RKO (cell line): ENCODE measurements at regions not wholly inside any gene's neighbourhood (a gene's known extent, or its start where the extent isn't known, plus 50 kb on each side); places are given as distances from the start of the nearest gene placed in this dataset.

Experiments used
- DNase-seq: peaks from one replicate; pipeline ENCODE4 v3.0.0-alpha.2; 2016; ENCODE audit warnings: low spot score

DNA sequence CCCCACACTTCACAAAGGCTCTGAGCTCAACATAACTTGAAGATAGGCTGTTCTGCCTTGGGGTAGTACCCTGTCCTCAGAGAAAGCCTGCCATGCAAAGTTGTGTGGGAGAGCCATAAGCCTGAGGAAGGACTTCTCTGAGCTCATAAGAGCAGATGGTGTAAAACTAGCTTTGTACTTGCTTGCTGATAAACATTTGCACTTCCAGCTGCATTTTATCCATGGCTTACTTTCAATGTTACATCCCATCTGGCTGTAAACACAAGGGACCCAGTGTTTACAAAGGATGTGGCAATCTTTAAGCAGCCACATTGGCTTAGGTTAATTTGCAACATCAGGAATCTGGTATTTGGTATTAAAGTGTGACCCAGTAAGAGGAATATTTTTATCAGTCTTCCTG, 258.1 kb downstream of the IPO8 start:
- DNase-seq = no peak

DNA sequence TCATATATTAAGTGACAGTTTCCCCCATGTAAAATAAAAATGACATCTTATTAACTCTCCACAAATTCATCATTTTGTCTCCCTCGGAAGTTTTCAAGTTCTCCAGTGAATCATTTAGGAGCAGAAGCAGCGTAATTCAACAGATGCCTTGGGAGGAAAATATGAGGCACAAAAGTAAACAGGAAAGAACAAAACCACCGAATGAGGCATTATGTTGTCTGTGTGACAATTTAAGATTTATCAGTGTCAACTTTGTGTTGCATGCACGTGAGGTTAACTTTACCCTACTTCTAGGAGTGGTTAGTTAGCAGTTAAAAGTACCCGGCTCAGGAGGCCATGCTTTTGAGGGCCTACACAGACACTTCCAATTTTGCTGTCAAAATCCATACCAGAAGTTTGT, 258.6 kb downstream of the IPO8 start:
- DNase-seq = no peak

DNA sequence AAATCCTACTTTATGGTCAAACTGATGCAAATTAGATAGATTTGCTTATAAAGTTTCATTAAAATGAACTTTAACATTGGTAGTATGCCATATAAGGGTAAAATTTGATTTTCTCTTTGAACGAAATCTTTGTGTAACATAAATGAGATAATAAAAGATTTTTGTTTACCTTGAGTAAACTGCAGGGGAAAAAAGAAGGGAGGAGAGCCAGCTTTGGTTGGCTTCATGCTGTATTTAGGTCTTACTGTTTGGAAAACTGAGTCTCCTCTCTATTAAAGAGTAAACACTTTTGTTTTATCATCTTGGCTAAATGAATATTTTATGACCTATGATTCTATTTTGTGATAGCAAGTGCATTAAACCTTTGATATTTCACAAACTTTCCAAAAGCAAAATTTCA, 267.6 kb downstream of the IPO8 start:
- DNase-seq = no peak

DNA sequence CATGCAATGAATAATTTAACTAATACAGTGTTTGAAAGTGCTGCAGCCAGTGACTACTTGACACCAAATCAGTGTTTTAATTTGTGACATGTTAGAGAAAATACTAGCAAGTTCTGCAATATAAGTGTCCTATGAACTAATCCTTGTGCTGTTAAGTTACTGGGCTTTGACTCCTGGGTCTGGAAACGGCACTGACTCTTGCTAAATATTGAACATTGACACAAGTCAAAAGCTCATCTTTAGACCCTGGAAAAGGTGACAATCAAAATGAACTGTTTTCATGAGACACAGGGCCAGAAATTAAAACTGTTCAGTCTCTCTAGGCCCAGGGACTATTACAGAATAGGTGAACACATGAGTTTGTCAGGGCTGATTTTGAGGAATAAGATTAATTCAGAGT, 268.1 kb downstream of the IPO8 start:
- no peak for DNase-seq

DNA sequence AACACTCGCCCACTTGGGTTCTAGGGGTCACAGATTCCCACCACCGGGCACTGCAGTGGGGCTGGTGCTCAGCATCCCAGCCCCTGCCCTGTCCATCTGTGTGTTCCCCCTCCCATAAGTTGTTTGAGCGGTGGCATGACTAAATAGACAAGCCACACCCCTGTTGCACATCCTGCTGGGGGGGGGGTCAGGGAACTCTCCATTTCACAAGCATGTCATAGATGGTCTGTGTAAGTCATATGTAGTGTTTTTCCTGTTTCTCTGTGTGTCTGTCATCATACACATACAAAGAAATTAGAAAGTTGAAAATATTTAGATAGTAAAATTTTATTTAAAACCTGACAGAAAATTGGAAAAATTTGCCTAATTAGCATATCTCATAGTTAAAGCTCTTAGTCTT, 270.2 kb downstream of the IPO8 start:
- DNase-seq = no peak

DNA sequence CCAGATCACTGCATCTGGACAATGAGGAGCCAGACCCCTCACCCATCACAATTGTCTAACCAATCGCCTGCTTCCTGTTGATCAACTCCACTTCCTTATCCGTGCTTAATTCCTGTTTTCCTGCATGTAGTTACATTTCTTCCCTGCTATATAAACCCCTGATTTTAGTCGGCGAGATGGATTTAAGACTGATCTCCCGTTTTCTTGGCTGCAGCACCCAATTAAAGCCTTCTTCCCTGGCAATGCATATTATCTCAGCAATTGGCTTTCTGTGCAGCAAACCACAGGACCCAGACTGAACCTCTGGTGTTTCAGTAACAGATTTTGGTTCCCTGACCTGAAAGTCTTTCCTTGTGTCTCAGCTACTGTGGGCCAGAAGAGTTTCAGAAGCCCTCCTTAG, 272.3 kb downstream of the IPO8 start:
- no peak for DNase-seq

DNA sequence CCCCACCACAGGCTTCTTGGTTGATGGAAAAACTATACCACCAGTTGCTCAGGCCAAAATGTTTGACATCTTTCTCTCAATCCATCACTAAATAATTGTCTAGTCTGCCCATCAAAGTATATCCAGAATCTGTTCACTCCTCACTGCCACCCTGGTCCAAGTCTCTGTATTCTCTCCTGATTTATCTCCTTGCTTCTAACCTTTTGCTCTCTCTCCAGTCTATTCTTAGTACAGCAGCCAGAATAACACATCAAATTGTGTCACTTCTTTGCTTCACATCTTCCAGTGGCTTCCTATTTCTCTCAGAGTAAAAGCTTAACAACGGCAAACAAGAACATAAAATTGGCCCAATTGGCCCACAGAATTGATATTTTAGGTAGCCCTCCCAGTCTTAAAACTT, 272.8 kb downstream of the IPO8 start:
- DNase-seq = no peak

DNA sequence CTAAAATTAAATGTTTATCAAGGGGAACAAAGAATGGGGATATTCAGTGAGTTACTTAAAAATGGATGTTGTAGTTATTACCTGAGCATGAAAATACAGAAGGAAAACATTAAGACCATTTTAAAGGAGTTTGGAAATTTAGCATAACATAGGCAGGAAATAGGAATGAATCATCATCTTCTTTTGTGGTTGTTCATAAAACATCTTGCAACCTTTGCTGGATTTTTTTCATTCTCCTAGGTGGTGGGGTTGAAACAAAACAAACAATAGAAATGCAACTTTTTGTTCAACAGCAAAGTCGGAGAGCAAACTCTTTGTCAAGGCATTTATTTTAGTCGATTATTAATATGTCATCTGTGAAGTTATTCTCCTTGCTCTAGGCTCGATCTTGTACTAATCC, 275.1 kb downstream of the IPO8 start:
- no peak for DNase-seq

DNA sequence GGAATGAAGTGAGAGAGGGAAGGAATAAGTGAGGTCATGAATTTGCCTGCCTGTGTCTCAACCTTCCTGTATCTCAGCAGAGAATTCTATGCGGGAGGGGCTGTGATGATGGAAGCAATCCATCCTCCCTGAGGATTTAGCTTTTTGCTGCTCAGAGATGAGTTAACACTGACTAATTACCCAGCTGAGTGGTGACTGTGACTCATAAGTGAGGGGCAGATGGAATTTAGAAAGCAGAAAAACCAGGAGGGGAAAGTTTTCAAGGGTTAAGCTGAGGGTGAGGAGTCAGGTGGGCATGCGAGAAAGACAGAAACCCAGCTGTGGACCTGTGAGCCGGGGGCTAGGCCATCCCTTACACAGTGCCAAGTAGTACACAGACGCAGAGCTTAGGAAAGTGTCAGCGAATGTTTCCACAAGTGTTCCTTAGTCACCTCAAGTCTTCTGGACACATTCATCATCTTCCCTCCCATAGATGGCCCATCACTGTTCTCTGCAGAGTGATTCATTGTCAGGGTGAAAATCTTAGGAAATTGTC, 277.9 kb downstream of the IPO8 start:
- DNase-seq = peak; percentile 97

DNA sequence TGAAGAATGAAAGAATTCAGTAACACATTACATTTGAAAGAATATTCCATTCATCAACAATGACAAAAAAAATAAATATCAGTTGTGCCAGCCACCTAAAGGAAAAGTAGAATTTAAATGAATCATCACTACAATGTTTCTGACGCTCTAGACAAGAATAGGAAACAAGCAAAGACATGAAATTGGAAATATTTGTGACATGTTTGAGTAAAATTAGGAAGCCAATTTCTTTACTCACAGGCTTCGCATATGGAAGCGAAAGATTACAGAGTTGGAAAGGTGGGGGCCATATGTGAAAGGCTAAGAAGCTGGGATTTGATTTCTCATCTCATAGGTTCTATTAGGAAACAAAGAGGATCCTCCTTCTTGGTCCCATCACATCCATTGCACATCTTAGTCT, 279.0 kb downstream of the IPO8 start:
- no peak for DNase-seq

DNA sequence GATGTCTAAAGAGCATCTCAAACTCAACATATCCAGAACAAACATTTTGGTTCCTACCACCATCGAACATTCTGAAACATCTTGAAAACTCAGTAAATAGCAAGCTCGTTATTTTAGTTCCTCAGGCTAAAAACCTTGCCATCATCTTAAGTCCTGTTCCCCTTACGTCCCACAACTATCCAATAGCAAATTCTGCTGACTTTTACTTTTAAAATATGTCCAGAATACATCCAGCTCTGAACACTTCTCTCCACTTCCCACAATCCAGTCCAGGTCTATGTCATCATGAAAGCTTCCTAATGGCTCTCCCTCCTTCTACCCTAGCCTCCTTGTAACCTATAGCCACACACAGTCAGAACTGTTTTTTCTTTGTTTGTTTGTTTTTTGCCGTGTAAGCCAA, 279.9 kb downstream of the IPO8 start:
- DNase-seq = no peak

DNA sequence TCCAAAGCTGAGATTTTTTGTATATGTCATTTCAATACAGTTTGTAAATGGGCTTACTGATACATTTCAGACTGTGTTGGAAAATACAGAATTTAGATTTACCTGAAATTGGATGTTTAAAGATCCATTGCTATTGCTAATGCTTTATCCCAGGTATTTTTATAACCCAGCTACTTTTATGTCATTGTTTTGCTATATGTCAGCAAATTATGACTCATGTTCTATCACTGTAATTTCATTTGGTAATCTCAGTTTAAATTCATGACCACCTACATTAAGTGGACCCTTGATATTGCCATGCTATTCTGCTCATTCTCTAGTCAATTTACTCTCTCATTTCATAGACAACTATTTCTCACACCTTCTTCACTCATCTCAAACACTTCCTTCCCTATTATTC, 281.2 kb downstream of the IPO8 start:
- DNase-seq = no peak

DNA sequence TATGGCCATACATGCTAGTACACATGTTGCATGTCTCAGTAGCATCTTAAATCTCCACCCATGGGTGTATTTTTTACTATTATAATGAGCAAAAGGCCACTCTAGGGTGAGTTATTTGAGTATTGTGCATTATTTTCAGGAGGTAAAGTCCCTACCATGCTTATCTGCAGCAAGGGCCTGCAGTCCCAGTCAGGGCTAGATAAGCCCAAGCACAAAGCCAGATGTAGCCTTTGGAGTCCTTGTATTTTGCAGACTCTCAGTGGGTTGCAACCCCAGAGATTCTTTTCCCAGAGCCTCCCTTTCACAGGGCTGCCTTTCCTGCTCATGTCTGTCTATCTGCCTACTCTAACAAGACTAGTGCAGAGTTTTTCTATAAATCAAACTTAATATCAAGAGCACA, 295.3 kb downstream of the IPO8 start:
- DNase-seq = no peak

DNA sequence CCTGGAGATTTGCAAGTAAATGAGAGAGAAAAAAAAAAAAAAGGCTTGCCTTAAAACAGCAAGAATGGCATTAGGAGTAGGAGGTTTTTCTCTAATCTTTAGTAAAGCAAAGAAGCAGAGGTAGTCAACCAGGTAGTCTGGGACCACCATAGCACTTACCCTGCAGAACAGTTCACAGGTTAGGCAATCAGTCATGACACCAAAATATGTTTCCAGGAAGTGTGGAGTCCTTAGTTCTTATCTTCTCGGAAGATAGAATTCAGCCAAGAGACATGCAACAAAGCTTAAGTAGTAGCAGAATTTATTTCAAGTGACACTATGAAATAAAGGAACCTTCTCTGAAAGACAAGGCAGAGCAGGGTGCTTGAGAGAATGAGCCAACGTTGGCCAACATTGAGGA, 295.8 kb downstream of the IPO8 start:
- no peak for DNase-seq

DNA sequence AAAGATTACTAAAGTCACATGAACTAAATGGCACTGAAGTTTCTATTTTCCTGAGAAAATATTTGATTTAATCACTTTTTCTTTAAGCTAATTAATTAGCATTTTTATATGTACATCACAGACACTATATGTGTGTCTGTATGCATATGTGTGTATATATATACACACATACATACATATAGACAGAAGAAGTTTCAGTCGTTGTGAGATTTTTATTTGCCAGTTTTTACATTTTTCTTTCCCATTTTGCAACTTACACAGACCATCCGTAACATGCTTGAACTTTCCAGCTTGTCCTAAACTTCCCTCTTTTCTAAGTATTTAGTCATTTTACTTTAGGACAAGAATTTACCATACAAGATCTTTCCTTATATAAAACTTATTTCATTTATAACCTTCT, 299.1 kb downstream of the IPO8 start:
- no peak for DNase-seq

DNA sequence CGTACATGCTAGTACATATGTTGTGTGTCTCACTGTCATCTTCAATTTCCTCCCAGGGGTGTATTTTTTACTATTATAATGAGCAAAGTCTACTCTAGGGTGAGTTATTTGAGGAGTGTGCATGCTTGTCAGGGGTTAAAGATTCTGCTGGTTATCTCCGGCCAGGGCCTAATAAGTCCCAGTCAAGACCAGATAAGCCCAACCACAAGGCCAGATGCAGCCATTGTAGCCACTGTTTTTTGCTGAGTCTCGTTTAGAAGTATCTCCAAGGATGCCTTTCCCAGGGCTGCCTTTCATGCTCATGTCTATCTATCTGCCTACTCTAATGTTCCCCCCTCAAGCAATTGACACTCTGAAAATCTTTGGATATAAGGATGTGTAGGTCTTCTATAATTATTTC, 300.5 kb downstream of the IPO8 start:
- no peak for DNase-seq

DNA sequence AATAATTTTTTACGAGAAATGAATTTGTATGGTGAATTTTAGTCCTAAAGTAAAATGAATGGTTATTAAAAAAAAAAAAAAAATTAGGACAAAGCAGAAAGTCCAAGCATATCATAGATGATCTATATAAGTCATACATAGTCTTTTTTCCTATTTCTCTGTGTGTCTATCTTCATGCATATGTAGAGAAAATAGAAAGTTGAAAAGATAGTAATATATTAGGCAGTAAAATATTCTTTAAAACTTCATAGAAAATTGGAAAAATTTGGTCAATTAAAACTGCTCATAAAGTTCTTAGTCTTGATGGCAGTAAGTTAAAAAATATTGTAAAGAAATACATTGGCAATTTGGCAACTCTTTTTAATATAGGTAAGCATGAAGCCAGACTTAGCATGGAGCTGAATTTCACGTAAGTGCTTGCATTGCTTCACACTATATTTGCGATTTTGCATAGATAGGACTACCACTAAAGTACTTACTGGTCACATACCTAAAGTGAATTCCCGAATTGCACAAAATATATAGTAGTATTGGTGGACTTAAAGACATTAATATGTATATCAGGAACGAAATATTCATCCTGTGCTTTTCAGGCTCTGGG, 303.8 kb downstream of the IPO8 start:
- no peak for DNase-seq

DNA sequence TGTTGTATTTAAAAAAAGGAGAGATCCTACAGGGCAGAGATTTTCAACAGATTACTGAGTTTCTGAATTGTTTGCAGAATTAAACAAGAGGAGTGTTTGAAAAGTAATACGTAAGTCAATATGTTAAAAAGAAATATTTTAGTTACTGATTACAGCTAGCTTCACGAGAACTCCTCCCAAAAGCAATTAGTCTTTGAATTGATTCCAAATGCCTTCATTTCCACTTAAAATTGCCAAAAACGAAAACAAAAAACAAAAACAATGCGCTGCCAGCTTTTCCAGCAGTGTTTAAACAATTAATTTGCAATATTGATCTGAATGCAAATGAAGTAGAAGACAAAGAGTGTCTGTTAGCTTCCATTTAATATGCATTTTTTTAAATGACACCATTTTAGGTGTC, 310.0 kb downstream of the IPO8 start:
- DNase-seq = no peak

DNA sequence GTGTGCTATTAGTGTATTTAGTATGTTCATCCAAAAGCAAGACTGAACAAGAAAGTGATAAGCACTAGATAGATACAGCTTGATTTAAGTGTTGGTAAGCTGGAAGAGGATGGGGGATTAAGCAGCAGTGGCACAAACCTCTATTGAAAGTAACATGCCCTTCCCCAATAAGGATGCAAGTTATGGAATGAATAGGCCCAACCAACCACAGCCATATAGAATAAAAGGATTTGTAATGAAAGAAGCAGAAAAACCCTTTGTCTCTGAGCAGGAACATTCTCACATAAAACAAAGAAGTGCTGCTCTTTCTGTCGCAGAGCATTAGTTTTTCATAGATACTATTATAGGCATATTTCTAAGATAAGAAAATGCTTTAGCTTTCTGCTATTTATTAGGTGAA, 310.7 kb downstream of the IPO8 start:
- no peak for DNase-seq

DNA sequence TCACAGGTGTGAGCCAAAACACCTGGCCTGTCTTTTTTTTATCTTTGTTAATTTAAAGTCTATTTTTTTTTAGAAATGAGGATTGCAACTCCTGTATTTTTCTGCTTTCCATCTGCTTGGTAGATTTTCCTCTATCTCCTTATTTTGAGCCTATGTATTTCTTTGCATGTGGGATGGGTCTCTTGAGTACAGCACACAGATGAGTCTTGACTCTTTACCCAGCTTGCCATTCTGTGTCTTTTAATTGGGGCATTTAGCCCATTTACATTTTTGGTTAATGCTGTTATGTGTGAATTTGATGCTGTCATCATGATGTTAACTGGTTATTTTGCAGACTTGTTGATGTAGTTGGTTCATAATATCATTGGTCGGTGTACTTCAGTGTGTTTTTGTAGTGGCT, 317.4 kb downstream of the IPO8 start:
- no peak for DNase-seq

DNA sequence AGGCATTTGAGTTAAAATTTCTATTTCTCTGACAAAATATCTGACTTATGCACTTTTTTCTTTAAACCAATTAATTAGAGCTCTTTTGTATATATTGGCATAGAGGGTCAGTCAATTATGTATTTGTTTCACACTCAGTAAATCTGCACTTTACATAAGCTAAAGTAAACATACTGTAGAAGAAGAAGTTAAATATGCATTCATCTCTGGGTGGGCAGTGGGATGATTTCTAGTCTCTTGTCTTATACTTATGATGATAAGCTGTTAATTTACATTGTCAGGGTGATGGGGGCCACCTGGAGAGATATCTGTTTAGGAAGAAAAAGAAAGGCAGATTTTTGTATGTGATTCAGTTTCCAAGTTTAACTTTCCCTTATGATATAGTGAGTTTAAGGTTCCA, 330.8 kb downstream of the IPO8 start:
- DNase-seq = no peak

DNA sequence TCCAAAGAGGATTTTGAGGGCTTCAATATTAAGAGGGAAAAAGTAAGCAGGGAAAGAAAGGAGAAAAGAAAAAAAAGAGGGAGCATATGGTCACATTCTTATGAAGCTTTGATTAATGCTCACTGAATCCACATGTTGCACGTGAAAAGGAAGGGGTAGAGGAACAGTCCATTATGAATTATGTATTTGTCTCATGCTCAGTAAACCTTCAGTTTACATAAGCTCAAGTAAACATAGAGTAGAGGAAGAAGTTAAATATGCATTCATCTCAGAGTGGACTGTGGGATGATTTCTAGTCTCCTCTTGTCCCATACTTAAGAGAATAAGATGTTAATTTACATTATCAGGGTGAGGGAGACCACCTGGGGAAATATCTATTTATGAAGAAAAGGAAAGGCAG, 334.5 kb downstream of the IPO8 start:
- DNase-seq = no peak

DNA sequence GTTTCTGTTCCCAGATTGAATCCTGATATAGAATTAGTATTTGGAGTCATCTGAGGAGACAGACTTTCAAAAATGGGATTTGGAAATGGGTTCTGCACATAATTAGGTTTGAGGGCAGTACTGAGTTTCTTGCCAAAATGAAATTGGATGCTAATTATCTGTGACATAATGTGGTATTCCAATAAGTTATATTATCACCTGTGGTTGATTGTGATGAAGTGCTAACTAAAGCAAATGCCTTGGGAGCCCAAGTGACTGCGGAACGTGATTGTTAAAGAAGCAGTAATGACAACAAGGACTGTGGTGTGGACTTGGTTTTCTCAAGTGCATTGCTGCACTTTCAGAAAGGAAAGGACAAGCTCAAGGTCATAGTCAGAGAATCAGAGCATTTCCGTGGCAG, 337.0 kb downstream of the IPO8 start:
- DNase-seq = no peak

DNA sequence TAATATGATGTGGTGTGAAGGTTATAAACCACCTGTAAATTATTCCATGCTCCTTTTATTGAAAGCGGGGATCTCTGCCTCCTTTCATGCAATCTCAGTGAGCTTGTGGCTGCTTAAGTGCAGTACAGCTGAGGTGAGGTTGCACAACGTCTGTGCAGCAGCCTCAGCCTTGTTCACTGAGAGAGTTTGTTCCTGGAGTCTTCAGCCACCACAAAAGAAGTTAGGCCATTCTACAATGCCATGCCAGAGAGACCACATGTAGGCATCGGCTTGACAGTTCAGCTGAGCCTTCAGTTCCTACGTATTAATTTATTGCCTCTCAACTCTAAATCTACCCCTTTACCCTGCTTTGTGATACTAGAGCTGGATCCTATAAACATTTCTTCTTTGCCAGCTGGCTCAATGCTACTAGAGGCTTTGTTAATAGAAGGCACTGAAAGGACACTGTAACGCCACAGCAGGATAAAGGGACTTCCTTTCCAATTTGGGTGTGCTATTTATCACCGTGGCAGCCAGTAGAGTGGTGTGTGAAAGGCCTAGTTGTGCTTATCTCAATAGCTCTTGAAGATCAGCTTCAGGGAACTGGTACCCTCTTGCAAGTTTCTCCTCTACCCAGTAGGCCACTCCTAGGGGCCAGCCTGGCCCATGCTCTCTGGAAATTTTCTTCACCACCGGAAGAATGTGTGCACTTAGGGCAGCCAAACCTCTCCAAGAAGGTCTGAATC, 337.7 kb downstream of the IPO8 start:
- no peak for DNase-seq
